ENCODE measurements at regions not wholly inside any gene's neighbourhood (a gene's known extent, or its start where the extent isn't known, plus 50 kb on each side); places are given as distances from the start of the nearest gene placed in this dataset.

DNA sequence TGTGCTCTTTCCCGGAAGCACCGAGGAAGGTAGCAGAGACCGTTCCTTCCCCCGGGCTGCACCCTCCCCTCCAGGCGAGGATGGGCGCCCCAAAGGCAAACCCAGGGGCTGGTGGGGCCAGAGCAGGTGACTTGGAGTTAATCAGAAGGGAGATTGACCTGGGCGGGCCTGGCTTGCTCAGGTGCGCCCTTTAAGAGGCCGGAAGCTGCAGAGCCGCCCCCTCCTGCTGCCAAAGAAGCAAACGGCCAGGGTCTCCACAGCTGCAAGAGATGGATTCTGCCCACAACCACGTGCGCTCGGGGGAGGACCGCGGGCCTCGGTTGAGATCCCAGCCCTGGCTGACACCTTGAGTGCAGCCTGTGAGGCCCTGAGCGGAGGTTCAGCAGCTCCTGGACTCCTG is 218.2 kb upstream of the NAALADL2 start:
- DNase-seq (ENCODE audit: low read depth in 2 of 3, low spot score in 2 of 3), result no peak

DNA sequence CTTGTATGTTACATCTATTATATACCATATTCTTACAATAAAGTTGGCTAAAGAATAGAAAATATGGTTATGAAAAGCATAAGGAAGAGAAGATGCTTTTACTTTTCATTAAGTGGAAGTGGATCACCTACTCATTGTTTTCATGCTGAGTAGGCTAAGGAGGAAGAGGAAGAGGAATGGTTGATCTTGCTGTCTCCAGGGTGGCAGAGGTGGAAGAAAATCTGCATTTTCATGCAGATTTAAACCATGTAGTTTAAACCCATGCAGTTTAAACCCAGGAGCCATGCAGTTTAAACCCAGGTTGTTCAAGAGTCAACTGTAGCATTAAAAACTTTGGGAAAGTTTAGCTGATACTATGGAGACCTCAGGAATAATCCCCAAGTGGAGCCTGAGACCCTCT is 214.8 kb upstream of the NAALADL2 start:
- no peak for DNase-seq (ENCODE audit: low read depth in 2 of 3, low spot score in 2 of 3)

DNA sequence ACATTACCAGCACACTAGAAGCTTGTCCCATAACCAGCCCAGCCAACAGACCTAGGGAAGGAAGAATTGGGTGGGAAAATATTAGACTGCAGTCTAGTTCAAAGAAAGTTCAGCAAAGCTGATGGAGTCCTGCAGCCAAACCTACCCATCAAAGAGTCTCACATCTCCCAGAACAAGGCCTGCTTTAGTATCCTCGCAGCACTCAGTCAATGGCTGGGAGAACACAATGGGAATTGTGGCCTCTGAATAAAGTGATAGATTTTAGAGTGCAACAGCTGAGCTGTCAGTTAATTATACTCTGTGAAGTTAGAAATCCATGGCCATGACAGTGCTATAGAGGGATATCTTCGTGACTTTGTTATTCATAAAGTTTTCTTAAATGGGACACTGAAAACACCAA is 207.2 kb upstream of the NAALADL2 start:
- no peak for DNase-seq (ENCODE audit: low read depth in 2 of 3, low spot score in 2 of 3)

DNA sequence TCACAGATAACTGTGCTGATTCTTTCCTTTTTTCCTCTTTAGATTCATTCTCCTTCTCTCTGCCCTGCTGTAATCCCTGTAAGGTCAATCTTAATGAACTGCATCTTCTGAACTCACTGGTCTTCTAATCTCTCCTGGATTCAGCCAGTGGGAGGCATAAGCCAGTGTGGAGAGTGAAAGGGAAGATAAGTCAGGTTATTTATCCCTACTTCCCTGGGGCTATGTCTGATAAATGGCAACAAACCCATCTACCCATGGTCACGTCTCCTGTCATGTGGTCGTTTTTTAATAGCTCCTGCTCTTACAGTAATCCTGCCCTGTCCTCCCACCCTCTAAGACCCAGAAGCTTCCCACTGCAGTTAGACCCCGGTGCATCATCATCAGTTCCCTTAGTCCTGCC is 199.6 kb upstream of the NAALADL2 start:
- no peak for DNase-seq (ENCODE audit: low read depth in 2 of 3, low spot score in 2 of 3)

DNA sequence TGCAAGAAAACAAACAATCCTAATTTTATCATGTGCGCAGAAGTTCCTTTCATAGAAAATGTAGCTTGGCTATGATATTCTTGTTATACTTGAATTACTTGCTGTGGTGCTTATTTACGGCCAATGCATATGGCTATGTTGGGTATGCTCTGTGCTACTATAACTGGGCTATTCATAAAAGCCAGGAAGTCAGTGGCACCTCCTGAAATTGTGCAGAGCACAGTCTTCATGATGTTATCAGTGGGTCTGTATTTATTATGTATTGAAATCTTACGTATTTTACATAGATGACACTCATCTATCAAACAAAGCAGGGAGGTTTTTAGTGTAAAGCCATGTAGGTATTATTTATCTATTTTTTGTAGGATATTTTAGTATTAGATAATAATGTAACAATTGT is 196.5 kb upstream of the NAALADL2 start:
- DNase-seq (ENCODE audit: low read depth in 2 of 3, low spot score in 2 of 3), result no peak

DNA sequence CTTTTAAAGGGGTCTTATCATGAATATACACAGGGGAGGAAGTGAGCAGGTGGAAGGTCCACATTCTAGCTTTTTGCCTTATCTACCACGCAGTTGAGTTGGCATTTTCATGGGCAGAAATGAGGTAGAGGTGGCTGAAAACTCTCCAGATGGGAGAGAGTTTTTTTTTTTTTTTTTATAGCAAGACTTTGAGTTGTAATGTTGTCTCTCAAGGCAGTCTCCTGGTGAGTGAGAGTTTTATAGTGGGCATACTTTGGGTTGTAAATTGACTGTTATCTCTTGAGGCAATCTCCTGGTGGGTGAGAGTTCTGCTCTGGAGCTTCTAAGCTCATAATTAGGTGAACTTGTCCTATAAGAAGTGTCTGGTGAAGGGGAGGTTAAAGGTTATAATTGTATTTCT is 191.7 kb upstream of the NAALADL2 start:
- DNase-seq (ENCODE audit: low read depth in 2 of 3, low spot score in 2 of 3), result no peak

DNA sequence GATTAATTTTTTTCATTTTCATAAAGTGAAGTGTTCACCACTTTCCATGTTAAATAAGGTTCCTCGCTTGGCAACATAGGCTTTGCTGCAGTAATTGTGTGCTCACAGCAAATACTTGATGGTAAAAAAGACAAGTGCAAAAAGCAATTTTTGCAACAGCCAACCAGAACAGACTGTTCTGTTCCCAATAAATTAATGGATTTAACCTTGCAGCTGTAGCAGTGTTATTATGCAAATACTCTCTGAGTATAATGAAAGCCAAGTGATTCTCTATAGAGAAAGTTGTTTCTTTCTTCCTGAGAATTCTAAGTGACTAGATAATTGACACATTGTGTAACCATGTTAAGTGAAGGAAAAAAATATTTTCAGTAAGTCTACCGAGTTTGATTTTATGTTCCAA is 183.7 kb upstream of the NAALADL2 start:
- DNase-seq (ENCODE audit: low read depth in 2 of 3, low spot score in 2 of 3), result no peak

DNA sequence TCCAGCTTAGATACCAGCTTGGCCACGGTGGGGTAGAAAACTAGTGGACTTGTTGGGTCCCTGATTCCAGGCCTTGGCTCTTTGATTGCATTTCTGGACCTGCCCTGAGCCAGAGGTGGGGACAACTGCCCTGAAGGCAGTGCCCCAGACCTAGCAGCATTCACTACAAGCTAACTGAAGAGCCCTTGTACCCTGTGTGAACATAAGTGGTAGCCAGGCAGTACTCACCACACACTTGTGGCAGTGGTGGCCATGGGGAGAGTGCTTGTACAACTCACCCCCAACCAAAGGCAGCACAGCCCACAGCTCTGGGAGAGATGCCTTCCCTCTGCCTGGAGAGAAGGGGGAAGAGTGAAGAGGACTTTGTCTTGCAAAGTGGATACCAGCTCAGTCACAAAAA is 177.3 kb upstream of the NAALADL2 start:
- DNase-seq (ENCODE audit: low read depth in 2 of 3, low spot score in 2 of 3), result no peak

DNA sequence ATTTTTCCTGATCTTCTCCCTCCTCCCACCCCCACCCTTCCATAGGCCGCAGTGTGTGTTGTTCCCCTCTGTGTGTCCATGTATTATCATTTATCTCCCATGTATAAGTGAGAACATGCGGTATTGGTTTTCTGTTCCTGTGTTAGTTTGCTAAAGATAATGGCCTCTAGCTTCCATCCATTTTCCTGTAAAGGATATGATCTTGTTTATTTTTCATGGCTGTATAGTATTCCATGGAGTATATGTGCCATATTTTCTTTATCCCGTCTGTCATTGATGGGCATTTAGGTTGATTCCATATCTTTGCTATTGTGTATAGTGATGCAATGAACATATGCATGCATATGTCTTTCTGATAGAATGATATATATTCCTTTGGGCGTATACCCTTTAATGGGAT is 173.3 kb upstream of the NAALADL2 start:
- no peak for DNase-seq (ENCODE audit: low read depth in 2 of 3, low spot score in 2 of 3)

DNA sequence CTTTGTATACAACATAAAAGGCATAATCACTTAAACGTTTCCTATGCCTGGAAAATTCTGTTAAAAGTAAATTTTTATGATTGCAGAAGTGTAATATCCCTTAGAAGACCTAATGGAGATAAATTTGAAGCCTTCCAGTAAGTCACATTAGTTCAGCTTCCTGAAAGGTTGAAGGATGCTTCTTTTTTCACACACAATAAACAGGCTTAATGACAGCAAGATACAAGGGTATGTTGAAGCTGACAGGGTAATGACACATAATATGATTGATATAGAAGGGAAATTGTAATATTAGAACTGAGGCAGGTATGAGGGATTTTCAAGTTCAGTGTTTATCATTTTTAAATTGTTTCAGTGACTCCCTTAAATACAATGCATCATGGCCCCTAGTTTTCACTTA is 161.8 kb upstream of the NAALADL2 start:
- DNase-seq (ENCODE audit: low read depth in 2 of 3, low spot score in 2 of 3), result no peak

DNA sequence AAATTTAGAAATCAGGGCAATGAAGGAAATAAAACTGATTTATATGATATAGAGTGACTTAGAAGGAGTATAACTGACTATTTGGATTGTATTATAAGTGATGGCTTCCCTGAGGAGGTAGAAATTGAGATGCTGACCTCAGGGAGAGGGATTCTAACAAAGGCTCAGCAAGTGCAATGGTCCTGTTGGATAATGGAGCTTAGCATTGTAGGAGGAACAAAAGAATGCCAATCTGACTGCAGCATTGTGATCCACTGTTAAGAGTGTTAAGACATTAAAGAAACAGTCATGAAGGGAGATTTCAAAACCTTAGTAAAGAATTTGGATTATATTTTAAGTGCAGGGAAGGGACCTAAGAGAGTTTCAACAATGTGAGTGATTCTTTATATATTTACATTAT is 158.4 kb upstream of the NAALADL2 start:
- no peak for DNase-seq (ENCODE audit: low read depth in 2 of 3, low spot score in 2 of 3)

DNA sequence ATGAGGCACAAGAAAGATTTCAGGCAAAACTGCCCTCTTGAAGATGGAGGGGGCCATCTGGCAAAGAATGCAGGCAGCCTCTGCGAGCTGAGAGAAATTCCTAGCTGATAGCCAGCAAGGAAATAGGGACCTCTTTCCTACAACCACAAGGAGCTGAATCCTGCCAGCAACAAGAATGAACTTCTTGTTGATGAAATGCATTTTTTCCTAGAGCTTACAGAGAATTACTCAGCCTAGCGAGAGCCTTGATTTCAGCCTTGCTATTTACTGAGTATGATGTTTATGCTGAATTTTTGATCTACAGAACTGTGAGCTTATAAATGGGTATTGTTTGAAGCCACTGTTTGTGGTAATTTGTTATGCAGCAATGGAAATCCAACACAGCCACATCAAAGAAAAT is 148.5 kb upstream of the NAALADL2 start:
- no peak for DNase-seq (ENCODE audit: low read depth in 2 of 3, low spot score in 2 of 3)

DNA sequence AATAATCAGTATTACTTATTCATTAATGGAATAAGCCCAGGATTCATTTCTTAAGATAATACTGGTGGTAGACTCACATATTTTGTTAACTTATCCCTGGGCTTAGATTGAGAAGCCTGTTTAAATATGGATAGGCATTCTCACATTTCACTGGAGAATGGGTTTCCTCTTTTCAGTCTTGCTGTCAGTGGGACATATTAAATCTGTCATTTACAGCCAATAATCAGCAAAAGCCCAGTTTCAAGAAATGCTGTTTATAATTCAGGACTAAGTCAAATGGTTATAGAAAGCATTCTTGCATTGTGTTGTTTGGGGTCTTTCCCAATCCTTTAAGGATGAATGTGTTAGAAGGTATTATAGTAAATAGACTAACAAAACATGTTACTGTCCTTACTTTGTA is 143.7 kb upstream of the NAALADL2 start:
- no peak for DNase-seq (ENCODE audit: low read depth in 2 of 3, low spot score in 2 of 3)

DNA sequence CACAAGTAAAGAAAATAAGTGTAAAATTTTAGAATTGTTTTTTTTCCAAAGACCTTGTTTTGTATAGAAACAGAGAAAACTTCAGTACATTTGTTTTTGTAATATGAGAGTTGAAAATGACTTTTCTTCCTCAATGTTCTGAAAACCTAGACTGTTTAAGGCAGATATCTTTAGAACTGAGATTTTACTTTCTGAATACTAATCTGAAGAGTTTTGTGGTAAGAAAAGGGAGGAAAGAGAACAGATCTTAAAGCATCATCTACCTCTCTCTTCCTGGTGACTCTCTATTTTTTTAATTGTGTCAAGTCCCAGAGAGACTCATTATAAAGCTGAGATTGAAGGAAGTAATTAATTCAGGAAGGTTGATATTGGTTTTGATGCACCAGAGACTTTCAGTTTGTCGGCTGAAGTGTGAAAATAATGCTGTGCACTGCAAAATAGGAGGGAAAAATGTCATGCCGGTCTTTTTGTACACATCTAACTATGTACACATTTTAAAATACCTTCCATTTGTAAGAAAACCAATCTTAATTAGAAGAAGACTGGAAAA is 142.1 kb upstream of the NAALADL2 start:
- DNase-seq (ENCODE audit: low read depth in 2 of 3, low spot score in 2 of 3), result no peak

DNA sequence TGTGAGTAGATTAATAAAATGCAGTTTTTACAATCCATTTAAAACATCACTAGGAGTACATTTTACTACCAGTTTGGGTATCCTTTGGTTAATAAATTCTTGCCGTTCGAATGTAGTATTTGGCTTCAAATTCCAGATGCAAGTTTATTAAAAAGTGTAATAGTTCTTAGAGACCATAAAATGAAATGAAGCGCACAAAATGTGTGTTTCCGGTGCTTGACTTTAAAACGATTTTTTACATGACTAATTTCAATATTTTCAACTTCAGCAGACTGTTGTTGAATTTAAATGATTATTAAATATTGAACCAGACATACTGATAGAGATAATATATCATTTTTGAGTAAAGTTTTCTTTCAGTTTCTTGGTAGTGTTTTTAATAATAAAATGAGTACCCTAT is 138.4 kb upstream of the NAALADL2 start:
- DNase-seq (ENCODE audit: low read depth in 2 of 3, low spot score in 2 of 3), result no peak

DNA sequence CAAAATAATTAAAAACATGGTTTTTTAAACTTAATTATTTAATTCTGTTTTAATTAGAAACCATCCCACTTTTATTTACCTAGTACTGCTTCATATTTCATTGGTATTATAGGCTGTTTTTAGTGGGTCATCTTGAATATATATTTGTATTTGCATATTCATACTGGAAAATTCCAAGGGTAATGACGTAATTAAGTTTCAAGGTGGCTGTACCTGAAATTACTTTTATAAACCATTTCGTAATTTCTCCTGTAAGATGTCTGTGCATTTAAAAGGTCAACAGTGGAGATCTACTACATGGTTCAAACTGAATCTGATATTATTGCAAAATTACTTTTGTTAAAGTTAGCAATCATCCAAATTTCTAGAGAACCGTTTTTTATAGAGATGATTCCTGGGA is 133.8 kb upstream of the NAALADL2 start:
- no peak for DNase-seq (ENCODE audit: low read depth in 2 of 3, low spot score in 2 of 3)

DNA sequence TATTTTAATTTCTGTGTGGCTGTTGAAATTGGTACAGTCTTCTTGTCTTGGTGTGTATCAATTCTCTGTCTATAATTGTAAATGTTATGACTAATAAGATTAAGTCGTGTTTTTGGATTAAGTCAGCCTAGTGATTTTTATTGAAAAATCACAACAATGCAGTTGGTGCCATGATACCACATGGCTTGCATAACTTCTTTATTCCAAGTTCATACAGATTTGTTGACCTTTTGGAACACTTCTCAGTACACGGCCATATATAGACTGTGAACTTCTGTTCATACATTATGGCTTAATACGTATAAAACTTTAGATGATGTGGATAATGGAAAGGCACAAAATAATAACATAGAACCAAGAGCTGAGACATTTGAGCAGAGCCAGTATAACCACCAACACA is 121.2 kb upstream of the NAALADL2 start:
- no peak for DNase-seq (ENCODE audit: low read depth in 2 of 3, low spot score in 2 of 3)

DNA sequence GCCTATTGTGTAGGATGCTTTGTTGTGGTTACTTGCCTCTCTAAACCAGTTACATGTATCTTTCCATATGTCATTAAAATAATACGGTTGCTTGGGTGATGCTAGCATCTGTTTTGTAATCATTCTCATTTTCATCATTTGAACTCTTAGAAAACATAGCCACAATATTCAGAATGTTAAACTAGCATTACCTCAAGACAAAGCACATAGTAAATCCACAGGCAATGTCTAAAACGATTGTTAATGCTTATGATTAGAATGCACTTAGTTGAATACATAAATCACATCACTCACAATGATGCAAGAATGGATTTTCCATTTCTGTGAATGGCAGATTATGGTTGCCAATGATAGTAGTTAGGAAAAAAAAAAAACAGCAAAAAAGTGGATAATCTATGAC is 110.0 kb upstream of the NAALADL2 start:
- no peak for DNase-seq (ENCODE audit: low read depth in 2 of 3, low spot score in 2 of 3)

DNA sequence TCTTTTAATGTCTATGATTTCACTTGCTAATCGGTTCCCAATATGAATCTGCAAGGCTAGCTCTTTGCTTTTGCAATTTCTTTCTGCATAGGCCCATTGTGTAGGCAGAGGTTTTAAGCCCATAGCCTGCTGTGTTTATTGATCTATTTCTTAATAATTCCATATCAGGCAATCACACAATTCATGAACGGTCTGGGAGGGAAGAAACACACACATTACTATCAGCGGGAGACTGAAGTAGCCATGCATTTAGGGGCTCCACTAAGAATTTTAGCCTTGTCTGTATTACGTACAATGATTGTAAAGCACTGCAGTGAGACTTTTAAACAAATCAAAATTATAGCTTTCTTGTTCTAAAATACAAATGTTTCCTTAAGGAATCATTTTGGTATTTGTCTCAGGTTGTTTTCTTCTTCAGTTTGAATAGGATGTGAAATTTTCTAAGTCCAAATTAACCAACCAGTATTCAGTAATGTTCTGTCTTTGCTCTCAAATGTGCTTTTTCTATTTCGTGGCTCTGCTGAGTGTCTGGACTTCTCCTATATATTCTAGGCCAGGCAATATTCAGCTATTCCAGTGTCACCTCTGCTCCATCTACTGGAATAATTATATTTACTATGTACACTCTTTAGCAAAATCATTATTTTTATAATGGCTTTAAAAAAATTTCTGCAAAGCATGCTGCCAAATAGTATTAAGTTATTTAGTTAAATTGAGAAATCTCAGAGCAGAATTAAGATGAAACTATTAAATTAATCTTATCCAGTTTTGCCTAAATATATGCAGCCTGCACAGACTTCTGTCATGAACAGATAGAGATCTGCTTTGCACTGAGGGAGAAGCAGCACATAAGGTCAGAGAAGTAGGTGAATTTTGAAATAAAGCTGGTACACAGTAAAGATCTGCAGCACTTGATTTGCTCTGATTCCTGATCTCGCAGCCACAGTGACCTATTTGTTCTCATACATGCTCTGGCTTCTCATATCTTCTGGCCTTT is 103.0 kb upstream of the NAALADL2 start:
- DNase-seq (ENCODE audit: low read depth in 2 of 3, low spot score in 2 of 3), result no peak

DNA sequence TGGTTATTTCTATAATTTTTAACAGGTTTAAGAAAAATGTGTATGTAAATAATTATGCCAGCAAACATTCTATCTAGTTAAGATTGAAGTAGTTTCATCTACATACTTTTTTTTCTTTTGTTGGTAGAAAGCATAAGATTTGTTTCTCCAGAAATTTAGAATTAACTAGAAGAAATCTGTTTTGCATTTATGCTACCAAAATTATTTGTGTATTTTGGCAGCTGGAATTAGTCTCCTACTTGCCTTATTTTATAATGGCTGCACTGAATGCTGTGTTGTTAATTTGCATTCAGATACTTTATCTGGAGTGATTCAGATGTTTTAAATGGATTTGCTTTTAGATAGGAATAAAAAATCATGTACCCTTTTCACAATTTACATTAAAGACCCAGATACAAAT is 100.2 kb upstream of the NAALADL2 start:
- DNase-seq (ENCODE audit: low read depth in 2 of 3, low spot score in 2 of 3), result no peak

DNA sequence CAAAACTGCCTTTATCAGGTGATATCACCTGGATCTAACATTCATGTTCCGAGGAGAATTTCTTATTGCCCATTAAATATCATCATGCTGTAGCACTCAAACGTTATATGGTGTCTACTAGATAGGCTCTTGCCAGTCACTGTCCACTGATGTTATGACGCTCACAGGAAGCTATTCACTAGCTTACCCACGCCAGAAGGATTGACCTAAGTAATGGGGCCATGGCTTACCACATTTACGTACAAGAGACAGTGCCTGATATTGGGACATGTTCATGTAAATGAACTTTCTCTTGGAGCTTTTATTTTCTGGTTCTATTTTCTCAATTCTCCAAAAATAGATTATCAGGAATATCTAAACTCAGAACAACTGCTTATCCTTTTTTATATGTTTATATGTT is 91.7 kb upstream of the NAALADL2 start:
- DNase-seq (ENCODE audit: low read depth in 2 of 3, low spot score in 2 of 3), result no peak

DNA sequence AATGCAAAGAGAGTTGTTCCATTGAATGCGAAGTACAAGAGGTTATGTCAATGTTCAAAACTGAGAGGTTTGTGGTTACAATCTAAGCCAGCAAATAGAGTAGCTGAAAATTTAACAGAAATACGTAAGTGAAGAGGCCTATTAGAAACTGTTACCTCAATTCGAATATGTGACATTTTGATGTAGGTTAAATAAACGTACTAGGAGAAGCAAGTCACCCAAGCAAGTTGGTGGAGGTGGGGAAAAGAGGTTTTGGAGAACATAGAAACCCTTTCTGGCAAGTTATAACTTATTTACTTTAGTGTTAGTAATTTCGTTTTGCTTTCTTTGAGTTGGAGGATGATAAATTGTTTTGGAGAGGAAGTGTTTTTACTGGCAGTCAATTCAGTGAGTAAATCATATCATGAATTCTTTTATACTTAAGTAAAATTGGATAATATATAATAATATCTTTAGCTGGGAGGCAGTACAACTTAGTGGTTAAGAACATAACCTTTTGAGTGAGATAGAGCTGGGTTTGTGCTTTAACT is 91.2 kb upstream of the NAALADL2 start:
- no peak for DNase-seq (ENCODE audit: low read depth in 2 of 3, low spot score in 2 of 3)

DNA sequence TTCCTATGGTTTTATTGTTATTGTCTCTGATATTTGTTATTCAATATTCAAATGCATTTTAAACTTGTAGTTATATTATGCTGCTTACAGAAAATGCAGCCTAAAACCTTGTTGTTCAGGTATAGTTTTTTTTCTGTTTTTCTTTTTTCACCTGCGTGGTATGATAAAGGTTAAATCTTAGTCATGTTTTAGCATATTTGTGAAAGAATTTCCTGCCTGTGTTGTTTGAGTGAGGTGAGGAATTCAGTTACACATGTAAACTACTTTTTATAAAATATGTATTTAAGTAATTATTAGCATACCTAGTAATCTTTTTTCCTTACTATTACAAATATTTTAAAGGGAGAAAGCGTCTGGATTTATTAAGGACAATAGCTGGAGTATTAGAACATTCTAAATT is 90.0 kb upstream of the NAALADL2 start:
- DNase-seq (ENCODE audit: low read depth in 2 of 3, low spot score in 2 of 3), result no peak
